Upper lobe of left lung (tissue), 6 donors: ENCODE measurements at regions not wholly inside any gene's neighbourhood (a gene's known extent, or its start where the extent isn't known, plus 50 kb on each side); places are given as distances from the start of the nearest gene placed in this dataset.
A peak's percentile ranks its signal among the peaks of the same experiment; 100 is the strongest.

Experiments used
- ATAC-seq, 2 donors: fragments of 200-7000 bp; cut with Tn5 transposase; one replicate each; pipeline ENCODE4 v1.9.1; 2022; ENCODE audit warnings: mild to moderate bottlenecking in 2 of 2, moderate library complexity in 2 of 2; ENCODE audit not compliant: low FRiP score in 2 of 2
- DNase-seq, 2 donors: peaks; one replicate each; pipeline ENCODE4 v3.0.0-alpha.2; 2019 to 2020
- H3K27ac ChIP-seq, 4 donors: fragments of 200-600 bp; sonication (generic); one replicate each; pipeline ENCODE4 v1.5.1; 2016 to 2019
- H3K27me3 ChIP-seq, 4 donors: fragments of 200-600 bp; sonication (generic); one replicate each; pipeline ENCODE4 v1.5.1; 2017 to 2019
- H3K36me3 ChIP-seq, 4 donors: fragments of 200-600 bp; sonication (generic); one replicate each; pipeline ENCODE4 v1.5.1; 2016 to 2019
- H3K4me1 ChIP-seq, 4 donors: fragments of 200-600 bp; sonication (generic); one replicate each; pipeline ENCODE4 v1.5.1; 2018 to 2019
- H3K4me3 ChIP-seq, 4 donors: fragments of 200-600 bp; sonication (generic); one replicate each; pipeline ENCODE4 v1.5.1; 2017 to 2019; ENCODE audit warnings: mild to moderate bottlenecking in 2 of 4, moderate library complexity in 1 of 4
- H3K9me3 ChIP-seq, 4 donors: fragments of 200-600 bp; sonication (generic); one replicate each; pipeline ENCODE4 v1.5.1; 2018 to 2019
- CTCF ChIP-seq, 6 experiments: fragments of 450-650 bp in 4 of 6; fragments of 200-600 bp in 2 of 6; sonication (generic) in 2 of 6; IDR thresholded peaks; one replicate each; pipeline ENCODE4 v1.5.1; 2016 to 2019; ENCODE audit warnings: antibody characterized with exemption in 6 of 6
- EP300 ChIP-seq, 4 donors: sonication (generic); formaldehyde crosslinking; IDR thresholded peaks; one replicate each; pipeline ENCODE4 v1.5.1; 2017; ENCODE audit warnings: antibody characterized with exemption in 4 of 4, control low read depth in 2 of 4
- POLR2A ChIP-seq, 4 donors: fragments of 450-650 bp; IDR thresholded peaks; one replicate each; pipeline ENCODE4 v1.5.1; 2016 to 2017; ENCODE audit warnings: antibody characterized with exemption in 4 of 4, mild to moderate bottlenecking in 2 of 4
- POLR2AphosphoS5 ChIP-seq, 2 donors: sonication (generic); formaldehyde crosslinking; IDR thresholded peaks; one replicate each; pipeline ENCODE4 v1.5.1; 2017; ENCODE audit warnings: antibody characterized with exemption in 2 of 2
- WGBS, 2 donors: methylation state at CpG; one replicate each; pipeline ENCODE4 v1.1.5; 2017 to 2018; 5-methylcytosine and 5-hydroxymethylcytosine counted together
- donor health status: DM: no; HTN: no; CAD: no; lungs with moderate emphysema.
- donor health status: DM: no; HTN: yes; CAD: no; lungs with severe emphysema.

- H3K36me3 ChIP-seq = no peaks in the 10 kb centered on the region
- no peak overlapping the region for H3K27ac ChIP-seq
- no peaks in the 10 kb centered on the region for H3K27me3 ChIP-seq
- no peaks in the 10 kb centered on the region for H3K4me1 ChIP-seq
- WGBS, 2 donors = 73 to 83% methylated on average over 2 of the region's 2 CpGs
- TF ChIP-seq POLR2AphosphoS5 (IDR thresholded peaks at IDR 0.05) (no peak), CTCF (IDR thresholded peaks at IDR 0.05) (no peak), POLR2A (IDR thresholded peaks at IDR 0.05) (no peak), EP300 (IDR thresholded peaks at IDR 0.05) (no peak)
- no peaks in the 10 kb centered on the region for H3K9me3 ChIP-seq
- DNase-seq (no peak), ATAC-seq (no peak)
- no peak overlapping the region for H3K4me3 ChIP-seq
Measured at GRCh38 chr4:165758086-165758485, 115.0 kb upstream of the TLL1 start.

GRCh38 chr4:165760182-165760581 lies 112.9 kb upstream of the TLL1 start:
- no peaks in the 10 kb centered on the region for H3K36me3 ChIP-seq
- no peak for DNase-seq
- H3K4me3 ChIP-seq = no peak overlapping the region
- no peaks in the 10 kb centered on the region for H3K27me3 ChIP-seq
- TF ChIP-seq EP300 (IDR thresholded peaks at IDR 0.05) (no peak), CTCF (IDR thresholded peaks at IDR 0.05) (no peak), POLR2A (IDR thresholded peaks at IDR 0.05) (no peak), POLR2AphosphoS5 (IDR thresholded peaks at IDR 0.05) (no peak)
- ATAC-seq = no peak
- WGBS, 2 donors = 80 to 89% methylated on average over 6 to 7 of the region's 7 CpGs
- no peak overlapping the region for H3K27ac ChIP-seq
- H3K4me1 ChIP-seq = peaks cover 0 to 9% (median 6%) of the 10 kb centered on the region in 4 donors
- no peaks in the 10 kb centered on the region for H3K9me3 ChIP-seq

GRCh38 chr4:165761963-165762362 lies 111.1 kb upstream of the TLL1 start:
- H3K36me3 ChIP-seq = no peaks in the 10 kb centered on the region
- H3K9me3 ChIP-seq = no peaks in the 10 kb centered on the region
- TF ChIP-seq CTCF (IDR thresholded peaks at IDR 0.05) (no peak), POLR2A (IDR thresholded peaks at IDR 0.05) (no peak), POLR2AphosphoS5 (IDR thresholded peaks at IDR 0.05) (no peak), EP300 (IDR thresholded peaks at IDR 0.05) (no peak)
- DNase-seq (no peak), ATAC-seq (no peak)
- 62 to 84% methylated on average over 1 of the region's 1 CpG for WGBS, 2 donors
- H3K4me1 ChIP-seq = peaks cover 6 to 15% (median 10%) of the 10 kb centered on the region in 4 donors
- H3K27ac ChIP-seq = no peak overlapping the region
- no peak overlapping the region for H3K4me3 ChIP-seq
- no peaks in the 10 kb centered on the region for H3K27me3 ChIP-seq

- Histone ChIP-seq H3K36me3 (no peaks in the 10 kb centered on the region), H3K27me3 (no peaks in the 10 kb centered on the region), H3K27ac (no peak overlapping the region), H3K9me3 (no peaks in the 10 kb centered on the region), H3K4me3 (no peak overlapping the region), H3K4me1 (peaks cover 6 to 15% (median 11%) of the 10 kb centered on the region in 4 donors)
- ATAC-seq (peak in 1 of 2 donors; percentile 26), DNase-seq (no peak)
- TF ChIP-seq EP300 (IDR thresholded peaks at IDR 0.05) = no peak
- TF ChIP-seq CTCF (IDR thresholded peaks at IDR 0.05) = no peak
- TF ChIP-seq POLR2A (IDR thresholded peaks at IDR 0.05) = no peak
- TF ChIP-seq POLR2AphosphoS5 (IDR thresholded peaks at IDR 0.05) = no peak
- 37 to 39% methylated on average over 2 of the region's 2 CpGs for WGBS, 2 donors
Measured at GRCh38 chr4:165763640-165764039, 109.4 kb upstream of the TLL1 start.

GRCh38 chr4:165765053-165765452 lies 108.0 kb upstream of the TLL1 start:
- Histone ChIP-seq H3K4me1 (peaks cover 6 to 15% (median 11%) of the 10 kb centered on the region in 4 donors), H3K9me3 (no peaks in the 10 kb centered on the region), H3K36me3 (no peaks in the 10 kb centered on the region), H3K4me3 (no peak overlapping the region), H3K27me3 (no peaks in the 10 kb centered on the region), H3K27ac (peak overlapping the region in 1 of 4 donors; percentile 51)
- ATAC-seq (no peak), DNase-seq (no peak)
- 43 to 64% methylated on average over 1 of the region's 1 CpG for WGBS, 2 donors
- no peak for TF ChIP-seq POLR2A (IDR thresholded peaks at IDR 0.05)
- TF ChIP-seq EP300 (IDR thresholded peaks at IDR 0.05) = peak in 1 of 4 donors; percentile 39
